ENCODE measurements at regions not wholly inside any gene's neighbourhood (a gene's known extent, or its start where the extent isn't known, plus 50 kb on each side); places are given as distances from the start of the nearest gene placed in this dataset.

DNA sequence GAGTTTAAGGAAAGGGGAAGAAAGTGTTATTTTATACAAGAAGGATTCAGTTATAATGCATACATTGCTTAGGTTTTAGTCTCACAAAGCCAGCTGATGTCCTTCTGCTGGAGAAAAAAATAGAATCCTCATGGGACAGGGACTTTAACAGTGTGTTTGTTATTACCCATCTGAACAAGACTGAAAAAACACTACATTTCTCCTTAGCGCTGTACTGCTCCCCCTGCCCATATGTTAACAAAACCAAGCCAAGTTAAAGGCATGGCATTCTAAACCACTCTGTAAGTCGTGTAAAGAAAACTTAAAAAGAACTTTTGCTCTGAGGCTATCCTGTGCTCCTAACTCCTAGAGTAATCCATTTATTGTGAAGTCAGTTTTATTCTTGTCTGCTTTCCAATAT lies 102.6 kb upstream of the NYAP2 start:
- no peak overlapping the region for H3K27ac ChIP-seq (ENCODE audit: poor library complexity, severe bottlenecking)
- H3K9me3 ChIP-seq (ENCODE audit: severe bottlenecking) = no peaks in the 10 kb centered on the region
- H3K36me3 ChIP-seq (ENCODE audit: low read depth) = no peaks in the 10 kb centered on the region
- no peaks in the 10 kb centered on the region for H3K4me1 ChIP-seq (ENCODE audit: insufficient read depth, poor library complexity, severe bottlenecking)
- DNase-seq (ENCODE audit: low spot score) = no peak
- TF ChIP-seq, protein P1, sequence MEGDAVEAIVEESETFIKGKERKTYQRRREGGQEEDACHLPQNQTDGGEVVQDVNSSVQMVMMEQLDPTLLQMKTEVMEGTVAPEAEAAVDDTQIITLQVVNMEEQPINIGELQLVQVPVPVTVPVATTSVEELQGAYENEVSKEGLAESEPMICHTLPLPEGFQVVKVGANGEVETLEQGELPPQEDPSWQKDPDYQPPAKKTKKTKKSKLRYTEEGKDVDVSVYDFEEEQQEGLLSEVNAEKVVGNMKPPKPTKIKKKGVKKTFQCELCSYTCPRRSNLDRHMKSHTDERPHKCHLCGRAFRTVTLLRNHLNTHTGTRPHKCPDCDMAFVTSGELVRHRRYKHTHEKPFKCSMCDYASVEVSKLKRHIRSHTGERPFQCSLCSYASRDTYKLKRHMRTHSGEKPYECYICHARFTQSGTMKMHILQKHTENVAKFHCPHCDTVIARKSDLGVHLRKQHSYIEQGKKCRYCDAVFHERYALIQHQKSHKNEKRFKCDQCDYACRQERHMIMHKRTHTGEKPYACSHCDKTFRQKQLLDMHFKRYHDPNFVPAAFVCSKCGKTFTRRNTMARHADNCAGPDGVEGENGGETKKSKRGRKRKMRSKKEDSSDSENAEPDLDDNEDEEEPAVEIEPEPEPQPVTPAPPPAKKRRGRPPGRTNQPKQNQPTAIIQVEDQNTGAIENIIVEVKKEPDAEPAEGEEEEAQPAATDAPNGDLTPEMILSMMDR (IDR thresholded peaks at IDR 0.05; ENCODE audit: poor library complexity, severe bottlenecking) = no peak
- H3K27me3 ChIP-seq (ENCODE audit: insufficient read depth, poor library complexity, severe bottlenecking) = no peaks in the 10 kb centered on the region
- ATAC-seq (ENCODE audit: low read depth) = no peak
- no peak overlapping the region for H3K4me3 ChIP-seq (ENCODE audit: severe bottlenecking)

DNA sequence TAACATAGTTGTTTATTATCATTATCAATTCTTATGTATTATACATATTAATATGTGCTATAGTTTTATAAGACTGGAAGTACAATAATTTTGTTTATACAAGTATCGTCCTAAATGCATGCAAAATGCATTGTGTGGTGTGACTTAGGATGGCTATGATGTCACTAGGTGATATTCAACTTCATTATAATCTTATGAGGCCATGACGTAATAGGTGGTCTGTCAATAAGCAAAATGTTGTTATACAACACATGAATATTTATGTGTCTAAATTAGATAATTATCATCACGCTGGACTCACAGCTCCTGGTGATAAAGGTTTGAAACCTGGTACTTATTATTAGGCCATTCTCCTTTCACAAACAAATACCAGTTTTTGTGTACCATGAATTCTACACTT lies 104.4 kb upstream of the NYAP2 start:
- no peaks in the 10 kb centered on the region for H3K4me1 ChIP-seq (ENCODE audit: insufficient read depth, poor library complexity, severe bottlenecking)
- H3K27ac ChIP-seq (ENCODE audit: poor library complexity, severe bottlenecking) = no peak overlapping the region
- no peaks in the 10 kb centered on the region for H3K9me3 ChIP-seq (ENCODE audit: severe bottlenecking)
- no peak overlapping the region for H3K4me3 ChIP-seq (ENCODE audit: severe bottlenecking)
- TF ChIP-seq, protein P1 (IDR thresholded peaks at IDR 0.05; ENCODE audit: poor library complexity, severe bottlenecking) = no peak
- H3K36me3 ChIP-seq (ENCODE audit: low read depth) = no peaks in the 10 kb centered on the region
- DNase-seq (ENCODE audit: low spot score) (no peak), ATAC-seq (ENCODE audit: low read depth) (no peak)
- no peaks in the 10 kb centered on the region for H3K27me3 ChIP-seq (ENCODE audit: insufficient read depth, poor library complexity, severe bottlenecking)

DNA sequence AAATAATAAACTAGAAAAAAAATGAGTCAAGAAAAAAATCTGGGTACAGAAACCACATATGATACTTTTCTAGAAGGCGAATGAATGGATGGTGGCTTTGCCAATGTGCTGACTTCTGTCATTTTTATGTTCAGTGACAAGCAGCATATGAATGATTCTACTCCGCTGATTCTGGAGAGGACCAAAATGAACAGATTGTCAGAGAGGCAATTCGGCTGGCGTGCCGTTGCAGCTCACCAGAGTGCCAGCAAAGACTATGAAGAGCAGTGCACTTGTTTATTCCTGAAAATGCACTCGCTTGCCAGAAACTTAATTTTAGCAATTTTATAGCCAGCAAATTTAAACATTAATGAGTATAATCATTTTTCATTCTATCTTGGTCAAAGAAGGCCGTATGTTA lies 105.9 kb upstream of the NYAP2 start:
- ATAC-seq (ENCODE audit: low read depth) = no peak
- TF ChIP-seq, protein P1 (IDR thresholded peaks at IDR 0.05; ENCODE audit: poor library complexity, severe bottlenecking) = no peak
- no peaks in the 10 kb centered on the region for H3K4me1 ChIP-seq (ENCODE audit: insufficient read depth, poor library complexity, severe bottlenecking)
- H3K27me3 ChIP-seq (ENCODE audit: insufficient read depth, poor library complexity, severe bottlenecking) = no peaks in the 10 kb centered on the region
- DNase-seq (ENCODE audit: low spot score) = no peak
- no peaks in the 10 kb centered on the region for H3K9me3 ChIP-seq (ENCODE audit: severe bottlenecking)
- no peak overlapping the region for H3K4me3 ChIP-seq (ENCODE audit: severe bottlenecking)
- H3K27ac ChIP-seq (ENCODE audit: poor library complexity, severe bottlenecking) = no peak overlapping the region
- no peaks in the 10 kb centered on the region for H3K36me3 ChIP-seq (ENCODE audit: low read depth)

DNA sequence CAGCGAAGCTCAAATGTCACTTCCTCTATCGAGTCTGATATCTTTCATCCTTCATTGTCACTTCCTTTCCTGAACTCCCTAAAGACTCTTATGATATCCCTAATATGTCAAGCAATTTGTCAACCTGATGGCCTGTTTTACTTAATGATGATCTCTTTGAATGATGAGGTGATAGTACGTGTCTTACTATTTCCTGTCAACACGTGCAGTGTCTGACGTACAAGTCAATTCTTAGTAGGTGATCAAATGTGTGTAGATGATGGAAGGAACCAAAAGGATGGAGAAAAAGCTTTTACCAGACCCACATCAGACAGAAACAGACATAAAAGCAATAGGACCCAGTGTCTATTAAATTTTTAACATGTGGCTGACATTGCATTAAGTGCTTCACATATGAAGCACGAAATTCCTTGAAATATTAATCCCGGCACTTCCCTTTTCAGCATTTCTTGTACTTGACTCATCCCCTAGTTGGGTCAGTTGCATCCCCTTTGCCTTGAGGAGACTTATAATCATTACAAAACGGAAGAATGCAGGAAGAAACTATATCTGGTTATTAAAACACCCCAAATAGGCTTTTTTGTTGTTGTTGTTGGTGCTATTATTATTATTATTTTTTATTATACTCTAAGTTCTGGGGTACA lies 108.6 kb upstream of the NYAP2 start:
- no peaks in the 10 kb centered on the region for H3K9me3 ChIP-seq (ENCODE audit: severe bottlenecking)
- no peaks in the 10 kb centered on the region for H3K27me3 ChIP-seq (ENCODE audit: insufficient read depth, poor library complexity, severe bottlenecking)
- ATAC-seq (ENCODE audit: low read depth) (no peak), DNase-seq (ENCODE audit: low spot score) (no peak)
- H3K27ac ChIP-seq (ENCODE audit: poor library complexity, severe bottlenecking) = no peak overlapping the region
- TF ChIP-seq, protein P1 (IDR thresholded peaks at IDR 0.05; ENCODE audit: poor library complexity, severe bottlenecking) = no peak
- H3K4me3 ChIP-seq (ENCODE audit: severe bottlenecking) = no peak overlapping the region
- H3K4me1 ChIP-seq (ENCODE audit: insufficient read depth, poor library complexity, severe bottlenecking) = no peaks in the 10 kb centered on the region
- no peaks in the 10 kb centered on the region for H3K36me3 ChIP-seq (ENCODE audit: low read depth)

DNA sequence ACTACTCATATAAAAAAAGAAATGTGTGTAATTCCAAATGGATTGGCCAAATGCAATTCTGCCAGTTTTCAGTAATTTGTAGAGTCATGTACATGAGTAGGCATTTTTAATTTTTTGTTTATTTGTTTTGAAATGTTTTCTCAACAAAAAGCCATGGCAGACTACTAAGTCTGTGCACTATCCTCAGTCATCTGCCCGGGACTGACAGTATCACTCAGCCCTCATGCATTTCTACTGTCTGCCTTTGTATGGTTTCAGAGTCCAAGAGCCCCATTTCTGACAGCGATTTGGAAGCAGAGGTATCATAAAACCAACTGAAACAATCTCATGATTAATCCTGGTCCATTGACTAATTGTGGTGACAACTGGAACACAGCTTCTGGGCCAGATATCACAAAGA lies 109.9 kb upstream of the NYAP2 start:
- TF ChIP-seq, protein P1 (IDR thresholded peaks at IDR 0.05; ENCODE audit: poor library complexity, severe bottlenecking) = no peak
- no peak for DNase-seq (ENCODE audit: low spot score)
- Histone ChIP-seq H3K36me3 (ENCODE audit: low read depth) (no peaks in the 10 kb centered on the region), H3K9me3 (ENCODE audit: severe bottlenecking) (no peaks in the 10 kb centered on the region), H3K27ac (ENCODE audit: poor library complexity, severe bottlenecking) (no peak overlapping the region), H3K27me3 (ENCODE audit: insufficient read depth, poor library complexity, severe bottlenecking) (no peaks in the 10 kb centered on the region), H3K4me1 (ENCODE audit: insufficient read depth, poor library complexity, severe bottlenecking) (no peaks in the 10 kb centered on the region), H3K4me3 (ENCODE audit: severe bottlenecking) (no peak overlapping the region)
- ATAC-seq (ENCODE audit: low read depth) = no peak
